A673 (cell line): ENCODE measurements at regions not wholly inside any gene's neighbourhood (a gene's known extent, or its start where the extent isn't known, plus 50 kb on each side); places are given as distances from the start of the nearest gene placed in this dataset.

Source experiments
- EZH2 ChIP-seq: fragments of 200-600 bp; sonication (generic); IDR thresholded peaks from 2 replicates; pipeline ENCODE4 v1.6.1; 2017; ENCODE audit warnings: borderline replicate concordance, low read depth, mild to moderate bottlenecking, mixed read lengths, antibody characterized with exemption, low read length; ENCODE audit not compliant: poor library complexity, severe bottlenecking
- TF ChIP-seq, protein P1 (sequence below): fragments of 300-800, 200-600 bp; sonication (generic); conservative IDR thresholded peaks from 2 replicates; pipeline ENCODE4 v1.5.1; 2017; ENCODE audit warnings: low read depth, mild to moderate bottlenecking, antibody characterized with exemption, low read length, moderate library complexity, mixed read lengths

- TF ChIP-seq, protein P1, sequence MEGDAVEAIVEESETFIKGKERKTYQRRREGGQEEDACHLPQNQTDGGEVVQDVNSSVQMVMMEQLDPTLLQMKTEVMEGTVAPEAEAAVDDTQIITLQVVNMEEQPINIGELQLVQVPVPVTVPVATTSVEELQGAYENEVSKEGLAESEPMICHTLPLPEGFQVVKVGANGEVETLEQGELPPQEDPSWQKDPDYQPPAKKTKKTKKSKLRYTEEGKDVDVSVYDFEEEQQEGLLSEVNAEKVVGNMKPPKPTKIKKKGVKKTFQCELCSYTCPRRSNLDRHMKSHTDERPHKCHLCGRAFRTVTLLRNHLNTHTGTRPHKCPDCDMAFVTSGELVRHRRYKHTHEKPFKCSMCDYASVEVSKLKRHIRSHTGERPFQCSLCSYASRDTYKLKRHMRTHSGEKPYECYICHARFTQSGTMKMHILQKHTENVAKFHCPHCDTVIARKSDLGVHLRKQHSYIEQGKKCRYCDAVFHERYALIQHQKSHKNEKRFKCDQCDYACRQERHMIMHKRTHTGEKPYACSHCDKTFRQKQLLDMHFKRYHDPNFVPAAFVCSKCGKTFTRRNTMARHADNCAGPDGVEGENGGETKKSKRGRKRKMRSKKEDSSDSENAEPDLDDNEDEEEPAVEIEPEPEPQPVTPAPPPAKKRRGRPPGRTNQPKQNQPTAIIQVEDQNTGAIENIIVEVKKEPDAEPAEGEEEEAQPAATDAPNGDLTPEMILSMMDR: no peak
- TF ChIP-seq EZH2: no peak
Measured at GRCh38 chr3:116836286-116836685, 126.7 kb downstream of the TUSC7 start.
